SIG-M5 treated with dmso at 0.1 percent for 504 hours (cell line): ENCODE measurements at regions not wholly inside any gene's neighbourhood (a gene's known extent, or its start where the extent isn't known, plus 50 kb on each side); places are given as distances from the start of the nearest gene placed in this dataset.
"Not testable (repeated sequence)": the region's sequence is repeated elsewhere in the genome, so short reads cannot be mapped to it uniquely, and the experiment has no call there.

Source experiments
- DNase-seq: peaks from one replicate; lab custom pipeline; 2025; ENCODE audit not compliant: unreplicated experiment; lab: John Stamatoyannopoulos, UW

DNA sequence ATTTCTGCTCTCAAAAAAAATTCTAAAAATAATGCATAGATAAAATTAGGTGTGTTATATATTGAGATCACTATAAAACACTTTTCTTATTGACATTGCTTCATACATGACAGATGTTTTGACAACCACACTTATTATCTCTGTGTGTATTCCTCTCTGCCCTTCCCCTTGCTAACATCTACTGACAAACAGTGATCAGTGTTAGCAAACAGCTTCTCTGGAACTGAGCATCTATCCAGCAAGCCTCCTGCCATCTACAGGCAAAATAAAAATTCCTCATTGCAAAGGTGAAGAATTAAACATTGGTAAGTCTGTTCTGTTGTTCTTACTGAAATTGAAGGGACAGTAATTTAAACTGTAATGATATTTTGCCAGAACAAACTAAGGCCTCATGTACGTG lies 2153.9 kb downstream of the NCAM2 start:
- no peak for DNase-seq

- DNase-seq: not testable (repeated sequence)
Observed at GRCh38 chr21:23153842-23154241, 2155.6 kb downstream of the NCAM2 start.

DNA sequence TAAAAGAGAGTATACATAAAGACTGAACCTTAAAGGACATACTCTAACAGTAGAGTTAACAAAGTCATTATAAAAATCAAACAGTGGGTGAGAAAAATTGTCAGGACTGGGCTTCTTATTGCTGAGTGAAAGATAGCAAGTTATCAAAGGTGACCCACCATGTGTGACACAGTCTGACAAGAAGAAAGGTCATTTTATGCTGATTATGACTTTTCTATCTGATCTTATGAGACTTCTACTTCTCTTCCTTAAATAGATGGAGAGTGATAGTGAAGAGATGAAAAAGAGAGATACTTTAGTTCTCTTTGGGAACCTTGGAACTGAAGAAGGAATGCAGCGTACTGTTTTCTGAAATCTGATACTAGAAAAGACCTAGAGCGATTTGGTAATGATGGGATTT lies 2157.1 kb downstream of the NCAM2 start:
- DNase-seq: no peak

GRCh38 chr21:23160914-23161313 lies 2162.7 kb downstream of the NCAM2 start:
- DNase-seq: no peak

- no peak for DNase-seq
Observed at GRCh38 chr21:23162198-23162946, 2164.2 kb downstream of the NCAM2 start.
